NCI-H345 treated with DMSO at 0.1 percent for 48 hours (cell line): ENCODE measurements at regions not wholly inside any gene's neighbourhood (a gene's known extent, or its start where the extent isn't known, plus 50 kb on each side); places are given as distances from the start of the nearest gene placed in this dataset.

Source experiments
- DNase-seq: peaks from one replicate; lab custom pipeline; 2025; ENCODE audit not compliant: unreplicated experiment; lab: John Stamatoyannopoulos, UW

DNA sequence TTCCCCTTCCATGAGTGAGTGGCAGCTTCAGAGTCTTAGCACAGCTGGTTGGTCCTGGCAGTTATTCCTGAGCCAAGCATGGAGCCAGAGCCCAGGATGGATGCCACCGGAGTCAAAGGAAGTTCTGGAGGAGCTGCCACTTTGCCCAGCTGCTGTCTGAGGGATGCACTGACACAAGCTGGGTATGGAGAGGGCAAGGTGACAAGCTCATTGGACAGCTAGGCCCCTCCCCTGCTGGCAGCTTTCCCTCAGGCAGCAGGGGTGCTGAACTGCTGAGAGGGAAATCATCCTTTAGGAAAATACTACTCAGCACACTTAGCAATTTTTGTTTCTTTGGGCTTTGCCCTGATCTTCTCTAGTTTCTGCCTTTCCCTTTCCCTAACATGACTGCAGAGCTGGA lies 99.3 kb upstream of the SESN3 start:
- DNase-seq: peak; percentile 29

DNA sequence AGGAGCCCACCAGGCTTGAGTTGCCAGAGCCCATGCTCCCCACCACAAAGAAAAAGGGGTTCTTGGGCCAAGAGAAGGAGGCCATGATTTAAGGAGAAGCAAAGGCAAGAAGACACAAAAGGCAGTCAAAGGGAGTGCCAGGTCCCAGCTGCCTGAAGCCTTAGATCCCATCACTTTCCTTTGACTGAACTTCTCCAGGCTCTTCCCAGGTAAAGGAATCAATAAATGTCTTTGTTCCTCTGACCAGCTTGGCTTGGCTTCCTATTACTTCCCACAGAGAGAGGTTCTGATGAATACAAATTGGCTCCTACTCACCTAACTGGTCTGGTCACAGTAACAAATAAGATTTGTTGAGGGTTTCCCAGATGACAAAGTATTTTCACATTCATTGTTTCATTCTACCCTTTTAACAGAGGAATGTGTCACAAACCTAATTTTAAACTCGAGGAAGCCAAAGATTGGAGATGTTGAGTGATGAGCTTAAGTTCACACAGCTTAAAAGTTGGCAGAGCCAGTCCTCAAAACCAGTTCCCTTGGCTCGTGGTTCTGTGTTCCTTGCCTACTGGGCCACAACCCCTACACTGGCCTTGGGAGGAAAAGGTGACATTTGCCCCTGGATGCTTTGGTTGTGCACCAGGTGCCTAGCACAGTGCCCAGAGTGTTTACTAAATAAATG lies 96.4 kb upstream of the SESN3 start:
- DNase-seq: no peak

DNA sequence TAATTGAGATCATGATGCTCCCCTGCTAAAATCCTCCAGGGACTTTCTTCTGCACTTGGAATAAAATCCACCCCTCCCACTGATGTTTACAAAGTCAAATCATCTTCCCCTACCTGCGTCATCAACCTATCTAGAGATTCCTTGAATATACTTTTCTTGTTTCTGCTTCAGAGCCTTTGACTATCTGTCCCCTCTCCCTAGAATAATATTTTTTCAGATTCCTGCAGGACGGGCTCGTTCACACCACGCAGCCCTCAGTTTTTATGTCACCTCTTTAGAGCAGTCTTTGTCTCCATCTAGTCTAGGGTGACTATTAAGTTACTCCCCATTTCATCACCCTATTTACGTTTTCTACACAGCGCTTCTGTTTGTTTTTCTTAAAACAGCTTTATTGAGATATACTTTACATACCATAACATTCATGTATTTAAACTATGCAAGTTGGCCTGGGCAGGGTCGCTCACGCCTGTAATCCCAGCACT lies 94.8 kb upstream of the SESN3 start:
- no peak for DNase-seq

DNA sequence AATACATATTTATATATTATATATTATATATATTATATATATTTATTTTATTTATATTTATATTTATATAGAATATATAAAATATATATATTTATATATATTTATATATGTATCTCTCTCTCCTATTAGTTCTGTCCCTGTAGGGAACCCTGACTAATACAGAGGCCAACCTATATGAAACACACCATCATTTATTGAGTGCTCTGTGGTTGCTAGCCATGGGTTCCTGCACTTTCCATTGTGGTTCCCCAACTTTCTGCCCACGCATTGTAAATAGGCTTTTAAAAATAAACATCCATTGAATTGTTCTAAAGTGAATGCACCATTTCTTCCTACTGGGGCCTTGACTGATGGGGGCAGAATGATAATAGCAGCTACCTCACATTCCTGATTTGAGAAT lies 93.8 kb upstream of the SESN3 start:
- no peak for DNase-seq

DNA sequence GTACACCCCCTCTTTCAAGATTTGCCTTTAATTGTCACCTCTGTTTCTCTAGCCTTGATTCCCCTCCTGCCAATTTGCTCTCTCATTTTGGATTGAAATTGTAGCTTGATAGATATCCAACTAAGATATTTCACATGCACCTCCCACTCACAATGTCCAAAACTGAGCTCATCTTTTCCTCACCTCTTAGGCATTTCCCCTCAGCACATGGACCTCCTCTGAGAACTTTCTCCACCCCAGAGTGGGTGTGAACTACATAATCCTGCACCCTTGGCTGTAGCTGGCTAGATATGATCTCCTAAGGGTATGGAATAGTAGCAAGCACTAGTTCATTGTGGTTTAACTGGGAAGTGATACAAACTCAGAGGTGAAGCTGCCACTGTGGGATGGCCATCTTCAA lies 91.5 kb upstream of the SESN3 start:
- DNase-seq: no peak

DNA sequence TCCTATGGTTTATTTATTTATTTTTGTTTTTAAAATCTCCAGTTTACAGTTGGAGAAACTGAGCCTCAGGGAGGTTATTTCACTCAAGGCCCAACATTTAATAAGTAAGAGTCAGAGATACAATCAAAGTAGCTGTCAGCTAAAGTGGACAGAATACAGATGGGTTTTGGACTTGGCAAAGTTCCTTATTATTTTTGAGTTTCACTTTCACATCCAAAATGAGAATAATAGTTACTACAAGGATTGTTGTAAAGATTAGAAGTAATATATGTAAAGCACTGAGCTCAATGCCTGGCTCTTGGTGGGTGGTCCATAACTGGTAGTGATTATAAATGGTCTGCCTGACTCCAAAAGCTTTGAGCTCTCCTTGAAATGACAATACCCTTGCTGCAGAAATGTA lies 87.5 kb upstream of the SESN3 start:
- no peak for DNase-seq

DNA sequence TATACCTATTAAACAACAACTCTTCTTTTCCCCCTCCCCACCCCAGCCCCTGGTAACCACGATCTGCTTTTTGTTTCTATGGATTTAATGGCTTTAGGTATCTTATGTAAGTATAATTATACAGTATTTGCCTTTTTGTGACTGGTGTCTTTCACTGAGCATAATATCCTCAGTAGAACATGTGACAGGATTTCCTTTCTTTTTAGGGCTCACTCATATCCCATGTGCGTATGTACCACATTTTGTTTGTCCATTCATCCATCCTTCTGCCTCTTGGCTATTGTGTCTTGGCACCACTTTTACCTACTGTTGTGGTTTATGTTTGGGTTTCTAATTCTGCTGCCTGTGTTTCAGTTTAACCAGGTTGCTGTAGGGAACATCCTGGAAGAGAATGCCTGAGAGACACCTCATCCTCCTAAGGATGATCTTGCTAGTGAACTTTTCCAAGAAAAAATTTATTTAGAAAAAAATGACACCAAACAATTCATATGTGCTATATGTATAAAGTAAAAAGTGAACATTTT lies 77.6 kb upstream of the SESN3 start:
- DNase-seq: no peak

DNA sequence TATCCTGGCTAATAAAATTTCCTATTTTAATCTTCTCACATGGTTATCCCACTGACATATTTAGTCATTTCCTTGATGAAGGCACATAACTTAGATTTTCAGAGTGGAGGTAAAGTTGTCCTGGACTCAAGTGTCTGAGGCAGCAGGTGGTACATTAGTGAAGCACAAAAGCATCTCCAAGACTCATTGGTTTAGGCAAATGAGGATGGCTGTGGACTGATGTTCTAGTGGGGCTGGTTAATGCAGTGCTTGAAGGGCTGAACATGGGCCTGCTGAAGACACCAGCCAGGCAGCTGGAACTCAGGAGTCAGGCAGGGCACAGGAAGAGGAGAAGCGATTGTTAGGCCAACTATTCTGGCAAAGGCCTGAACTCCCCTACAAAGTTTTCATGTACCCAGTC lies 76.3 kb upstream of the SESN3 start:
- DNase-seq: no peak

DNA sequence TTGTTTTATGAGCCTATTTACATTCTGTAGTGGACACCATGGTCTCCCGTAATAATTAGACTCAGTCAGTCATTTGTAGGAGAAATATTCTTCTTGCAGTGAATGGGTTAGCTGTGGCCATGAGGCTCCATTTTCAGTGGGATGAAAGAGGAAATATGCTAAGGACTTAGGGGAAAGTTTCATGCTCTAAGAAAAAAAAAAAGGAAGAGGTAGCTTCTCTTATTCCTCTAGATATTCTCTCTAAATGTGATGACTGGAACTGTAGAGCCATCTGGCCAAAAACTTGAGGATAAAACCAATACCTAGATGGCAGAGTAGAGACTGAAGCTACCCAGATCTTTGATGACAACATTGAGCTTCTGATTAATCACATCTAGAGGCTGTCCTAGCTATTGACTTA lies 75.8 kb upstream of the SESN3 start:
- DNase-seq: no peak

DNA sequence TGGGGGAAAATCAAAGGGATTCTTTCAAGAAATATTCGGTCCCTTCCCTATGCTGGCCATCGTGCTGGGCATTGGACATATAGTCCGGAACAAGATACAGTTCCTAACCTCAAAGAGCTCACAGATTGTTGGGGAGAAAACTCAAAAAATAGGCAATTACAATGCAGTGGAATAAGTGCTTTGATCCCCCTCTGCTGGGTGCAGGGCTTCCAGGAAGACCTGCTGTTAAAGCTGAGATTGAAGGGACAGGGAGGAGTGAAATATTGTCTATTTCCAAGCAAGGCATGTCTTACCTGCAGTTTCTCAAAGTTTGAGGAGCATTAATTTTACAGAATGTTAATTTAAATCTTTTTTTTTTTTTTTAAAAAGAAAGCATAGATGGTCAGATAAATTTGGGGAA lies 75.1 kb upstream of the SESN3 start:
- no peak for DNase-seq

DNA sequence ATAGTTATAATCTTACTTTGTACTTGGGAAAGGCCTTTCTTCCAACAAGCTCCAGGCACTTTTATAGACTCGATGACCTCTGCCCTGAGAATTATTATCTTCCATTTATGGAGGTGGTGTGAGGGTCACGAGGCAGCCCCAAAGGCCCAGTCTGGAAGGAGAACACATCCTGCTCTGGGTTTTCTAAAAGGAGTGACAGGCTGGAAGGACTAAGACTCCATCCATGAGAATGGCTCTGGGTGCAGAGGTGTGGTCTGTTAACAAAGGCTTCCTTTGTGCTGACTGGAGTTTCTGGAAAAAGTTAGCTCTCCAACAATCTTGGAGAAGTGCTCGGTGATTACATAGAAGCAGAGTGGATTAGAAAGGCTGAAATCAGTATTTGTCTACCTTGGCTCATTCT lies 74.7 kb upstream of the SESN3 start:
- no peak for DNase-seq

DNA sequence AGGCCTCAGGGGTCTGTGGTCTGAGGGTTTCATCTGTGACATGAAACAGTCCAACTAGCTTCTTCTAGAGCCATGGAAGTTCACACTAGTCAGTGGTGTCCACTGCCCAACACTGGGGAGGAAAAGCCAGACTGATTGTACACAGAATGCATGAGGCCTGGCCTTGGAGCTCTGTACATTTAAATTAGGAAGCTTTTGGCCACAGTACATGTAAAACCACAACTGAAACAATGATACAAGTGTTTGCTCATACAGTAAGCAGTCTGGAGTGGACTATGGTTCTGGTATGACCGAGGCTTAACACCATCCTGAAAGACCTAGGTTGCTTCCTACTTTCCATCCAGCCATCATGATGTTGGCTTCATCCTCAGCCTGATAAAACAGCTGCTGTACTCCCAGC lies 73.8 kb upstream of the SESN3 start:
- no peak for DNase-seq

DNA sequence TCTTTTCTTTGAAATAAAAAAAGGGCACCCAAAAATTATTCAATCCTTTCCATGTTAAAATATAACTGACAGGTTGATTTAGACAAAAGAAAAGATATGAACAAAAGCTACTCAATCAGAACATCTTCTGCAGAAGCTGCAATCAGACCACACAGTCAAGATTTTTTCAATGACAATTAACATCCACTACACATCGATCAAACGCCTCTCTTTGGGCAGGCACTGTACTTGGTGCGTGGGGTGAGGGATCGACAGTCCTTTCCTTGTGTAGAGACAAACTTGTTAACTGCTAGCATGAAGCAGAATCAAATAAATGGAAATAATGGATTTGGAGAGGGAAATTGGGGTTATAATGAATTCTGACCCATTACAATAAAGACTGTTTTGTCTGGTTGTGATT lies 71.2 kb upstream of the SESN3 start:
- DNase-seq: no peak

DNA sequence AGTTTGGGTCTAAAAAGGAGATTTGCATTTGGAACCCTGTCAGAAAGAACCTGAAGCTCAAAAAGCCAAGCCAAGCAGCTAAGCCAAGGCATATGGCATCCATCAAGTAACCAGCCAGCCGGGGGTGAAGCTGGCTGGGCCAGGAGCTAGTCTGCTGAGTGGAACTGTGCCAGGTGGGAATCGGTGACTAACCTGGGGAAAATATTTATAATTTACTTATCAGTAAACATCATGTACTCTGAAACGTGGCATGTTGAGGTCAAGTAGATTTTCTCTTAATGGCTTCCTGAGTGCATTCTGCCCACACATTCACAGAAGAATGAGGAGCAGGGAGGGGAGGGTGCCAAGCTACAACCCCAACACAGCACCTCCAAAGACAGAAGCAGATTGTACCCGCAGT lies 70.5 kb upstream of the SESN3 start:
- no peak for DNase-seq

DNA sequence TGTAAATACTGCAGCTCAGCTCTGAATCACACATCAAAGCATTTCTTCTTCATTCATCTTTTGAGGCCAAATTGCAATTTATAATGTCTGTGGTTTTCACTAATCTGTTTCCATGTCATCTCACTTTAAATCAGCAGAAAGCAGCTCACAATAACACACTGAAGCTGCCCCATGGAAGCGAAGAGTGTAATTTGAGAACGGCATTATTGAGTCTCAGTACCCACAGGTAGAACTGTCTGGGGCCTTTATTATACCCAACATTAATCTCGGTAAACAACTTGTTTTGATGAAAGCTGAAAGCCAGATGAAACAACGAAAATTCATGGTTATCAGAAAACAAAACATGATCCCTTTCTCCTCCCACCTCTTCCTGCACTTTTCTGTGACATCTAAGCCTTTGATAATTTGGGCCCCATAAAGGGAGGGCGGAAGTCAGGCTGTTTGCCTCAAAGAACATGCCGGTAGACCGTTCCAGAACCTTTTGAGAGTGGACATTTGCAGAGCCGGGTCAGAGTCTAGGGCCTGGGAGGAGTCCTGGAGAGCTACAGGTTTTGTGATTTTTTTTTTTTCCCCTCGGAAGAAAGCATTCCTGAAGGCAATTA lies 68.2 kb upstream of the SESN3 start:
- no peak for DNase-seq

DNA sequence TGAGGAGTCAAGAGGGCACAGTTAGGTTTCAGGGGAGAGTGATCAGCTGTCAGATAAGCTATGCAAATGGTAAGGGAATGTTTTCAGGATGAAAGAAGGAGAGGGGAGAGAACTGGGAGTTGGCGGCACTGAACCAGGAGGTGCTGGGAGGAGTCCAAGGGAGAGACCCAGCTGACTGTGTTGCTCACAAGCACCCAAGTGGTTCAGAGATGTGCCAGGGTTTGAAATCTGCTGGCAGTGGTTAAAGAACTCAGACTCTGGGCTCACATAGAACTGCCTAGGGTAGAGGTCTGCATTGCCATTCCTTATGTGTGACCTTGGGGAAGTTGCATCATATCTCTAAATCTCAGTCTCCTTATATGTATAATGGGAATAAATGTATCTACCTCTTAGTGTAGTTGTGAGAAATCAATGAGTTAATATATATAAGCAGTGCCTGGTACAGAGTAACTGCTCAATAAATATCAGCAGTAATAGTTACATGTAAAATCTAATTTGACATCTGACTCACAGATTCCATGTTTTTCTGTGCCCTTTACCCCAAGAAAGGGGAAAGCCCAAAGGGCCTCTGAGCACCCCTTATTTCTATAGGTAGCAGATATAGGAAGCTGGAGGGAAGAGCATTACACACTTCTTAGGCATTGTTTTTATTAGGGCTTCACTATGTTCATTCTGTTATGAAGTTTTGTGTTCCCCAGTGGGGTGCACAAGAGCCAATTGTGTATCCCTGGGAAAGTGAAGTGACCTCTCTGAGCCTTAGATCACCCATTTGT lies 66.9 kb upstream of the SESN3 start:
- DNase-seq: no peak

DNA sequence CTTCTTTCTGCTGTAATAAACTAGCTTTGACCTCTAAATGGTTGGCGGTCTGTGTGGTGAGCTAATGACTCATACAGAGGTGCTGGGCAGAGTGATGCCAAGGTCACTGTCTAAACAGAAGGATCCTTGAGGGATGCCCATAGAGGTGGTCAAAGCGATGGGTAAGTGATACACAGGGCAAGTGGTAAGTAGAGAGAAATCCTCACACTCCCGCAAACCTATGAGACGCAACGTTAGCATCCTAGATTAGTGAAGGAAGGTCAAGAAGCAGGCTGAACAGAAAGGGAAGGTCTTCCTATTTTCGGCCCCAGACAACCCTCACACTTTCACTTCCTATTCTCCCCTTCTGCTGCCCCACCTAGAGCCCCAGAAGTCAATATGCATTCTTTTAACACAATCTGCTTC lies 65.6 kb upstream of the SESN3 start:
- DNase-seq: no peak

DNA sequence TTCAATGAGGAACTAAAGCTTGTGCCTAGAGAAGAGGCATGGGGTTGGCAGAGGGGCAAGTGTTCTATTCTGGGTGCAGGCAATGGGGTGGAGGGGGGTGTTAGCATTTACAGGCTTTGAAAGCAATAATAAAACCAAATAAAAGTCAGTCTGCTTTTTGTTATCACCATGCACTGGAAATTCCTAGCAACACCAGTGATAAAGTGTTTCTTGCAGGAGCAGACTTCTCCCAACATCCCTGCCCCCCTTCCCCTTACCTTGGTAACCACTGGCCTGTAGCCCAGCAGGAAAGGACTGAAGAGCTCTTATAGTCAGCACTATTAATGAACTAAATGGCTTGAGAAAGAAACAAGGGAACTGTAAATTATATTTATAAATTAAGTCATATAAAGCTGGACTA lies 65.2 kb upstream of the SESN3 start:
- DNase-seq: no peak

DNA sequence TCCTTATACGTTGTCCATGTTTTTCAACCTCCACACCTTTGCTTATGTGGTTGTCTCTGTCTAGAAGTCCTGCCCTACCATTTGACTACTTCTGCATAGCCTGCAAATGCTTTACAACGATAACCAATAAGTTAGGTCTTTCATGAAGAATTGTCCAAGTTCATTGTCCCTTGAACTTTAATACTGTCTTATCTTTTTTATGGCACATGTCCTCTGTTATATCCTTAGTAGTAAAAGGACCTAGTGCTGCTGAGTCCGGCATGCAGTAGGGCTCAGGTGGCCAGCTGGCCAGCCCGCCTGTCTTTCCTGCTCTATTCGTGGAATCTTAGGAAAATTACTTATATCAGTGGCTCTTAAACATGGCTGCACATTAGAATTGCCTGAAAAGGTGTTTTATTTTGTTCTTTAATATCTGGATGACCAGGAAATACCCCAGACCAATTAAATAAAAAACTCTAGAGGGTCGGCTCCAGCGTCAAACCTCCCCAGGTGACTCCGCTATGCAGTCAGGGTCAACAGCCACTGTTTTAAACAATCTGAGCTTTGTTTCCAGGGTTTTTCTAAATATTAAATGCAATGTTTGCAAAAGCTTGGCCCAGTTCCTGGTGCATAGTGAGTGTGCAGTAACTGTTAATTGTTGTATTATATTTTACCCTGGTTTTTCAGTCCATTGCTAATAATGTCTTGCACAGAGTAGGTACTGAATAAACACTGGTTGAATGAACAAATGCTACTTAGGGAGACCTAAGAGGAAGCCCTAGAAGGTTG lies 64.6 kb upstream of the SESN3 start:
- no peak for DNase-seq

DNA sequence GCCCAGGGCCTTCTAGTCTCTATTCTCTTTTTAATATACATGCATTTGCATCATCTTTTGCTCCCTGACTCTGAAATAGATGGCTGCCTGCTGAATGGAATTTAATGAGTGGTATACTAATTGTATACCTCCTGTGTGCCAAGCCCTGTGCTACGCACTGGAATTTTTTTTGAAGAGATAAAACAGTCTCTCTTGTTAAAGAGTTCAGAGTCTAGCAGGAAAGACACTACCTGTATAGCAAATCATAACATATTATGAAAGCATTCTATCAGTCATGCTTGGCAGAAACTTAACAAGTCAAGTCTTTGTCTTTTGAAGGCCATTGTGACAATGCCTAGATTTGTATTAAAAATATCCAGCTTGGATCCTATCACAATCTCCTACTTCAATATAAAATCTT lies 63.7 kb upstream of the SESN3 start:
- no peak for DNase-seq

DNA sequence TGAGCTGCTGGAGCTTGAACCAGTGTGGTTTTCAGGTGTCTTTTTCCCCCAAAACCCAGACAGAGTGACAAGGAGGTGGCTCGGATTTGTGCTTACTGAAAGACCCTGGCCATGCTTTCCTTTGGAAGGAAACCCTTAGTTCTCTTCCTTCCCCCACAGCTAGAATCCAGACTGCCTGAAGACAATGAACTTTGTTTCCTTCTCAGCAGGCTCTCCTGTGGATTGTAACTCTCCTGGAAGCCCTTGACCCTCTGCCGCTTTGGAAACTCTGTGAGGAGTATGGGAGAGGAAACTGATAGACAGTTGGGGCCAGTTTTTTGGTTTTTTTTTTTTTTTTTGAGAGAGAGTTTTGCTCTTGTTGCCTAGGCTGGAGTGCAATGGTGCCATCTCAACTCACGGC lies 62.1 kb upstream of the SESN3 start:
- no peak for DNase-seq
